ENCODE measurements at regions not wholly inside any gene's neighbourhood (a gene's known extent, or its start where the extent isn't known, plus 50 kb on each side); places are given as distances from the start of the nearest gene placed in this dataset.

DNA sequence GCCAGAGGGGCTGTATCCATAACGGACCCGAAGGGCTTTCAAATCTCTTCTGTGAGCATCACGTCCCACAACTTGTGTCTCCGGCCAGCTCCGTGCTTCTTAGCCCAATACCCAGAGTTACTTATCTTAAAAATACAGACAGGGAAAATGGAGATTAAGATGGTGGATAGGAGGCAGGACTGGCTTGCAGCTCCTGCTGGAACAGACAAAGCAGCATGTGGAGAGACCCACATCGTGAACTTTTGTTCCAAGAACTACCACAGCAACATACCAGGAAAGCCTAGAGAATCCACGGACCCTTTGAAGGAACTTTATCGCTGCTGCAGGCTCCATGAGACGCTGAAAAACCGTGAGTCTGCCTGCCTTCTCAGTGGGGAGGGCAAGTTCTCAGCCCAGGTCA is 113.7 kb downstream of the RNASET2 start:
- no peak for DNase-seq (ENCODE audit: low spot score)

GRCh38 chr6:166841216-166841615 is 115.1 kb downstream of the RNASET2 start:
- no peak for DNase-seq (ENCODE audit: low spot score)

- DNase-seq (ENCODE audit: low spot score) = no peak
Measured at GRCh38 chr6:166839569-166839968, 116.8 kb downstream of the RNASET2 start.

DNA sequence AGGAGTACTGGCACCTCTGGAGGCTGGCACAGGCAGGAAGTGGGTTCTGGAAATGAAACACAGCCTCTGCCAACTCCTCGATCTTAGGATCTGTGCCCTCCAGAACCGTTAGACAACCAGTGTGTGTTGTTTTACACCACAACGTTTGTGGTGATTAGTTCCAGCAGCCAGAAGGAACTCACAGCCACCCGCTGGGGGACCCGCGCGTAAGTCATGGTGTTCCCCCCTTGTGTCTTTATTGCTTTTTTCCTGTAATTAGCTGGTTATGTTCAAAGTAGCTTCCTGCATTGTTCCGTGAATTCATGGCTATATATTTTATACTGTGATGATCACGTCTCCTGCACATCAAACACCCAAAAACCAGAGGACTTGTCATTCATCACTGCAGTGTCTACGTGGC is 117.4 kb downstream of the RNASET2 start:
- DNase-seq (ENCODE audit: low spot score) = no peak

GRCh38 chr6:166836785-166837718 is 119.3 kb downstream of the RNASET2 start:
- no peak for DNase-seq (ENCODE audit: low spot score)

- DNase-seq (ENCODE audit: low spot score) = no peak
Measured at GRCh38 chr6:166834049-166834448, 122.3 kb downstream of the RNASET2 start.

GRCh38 chr6:166830891-166831363 is 125.4 kb downstream of the RNASET2 start:
- DNase-seq (ENCODE audit: low spot score) = no peak

DNA sequence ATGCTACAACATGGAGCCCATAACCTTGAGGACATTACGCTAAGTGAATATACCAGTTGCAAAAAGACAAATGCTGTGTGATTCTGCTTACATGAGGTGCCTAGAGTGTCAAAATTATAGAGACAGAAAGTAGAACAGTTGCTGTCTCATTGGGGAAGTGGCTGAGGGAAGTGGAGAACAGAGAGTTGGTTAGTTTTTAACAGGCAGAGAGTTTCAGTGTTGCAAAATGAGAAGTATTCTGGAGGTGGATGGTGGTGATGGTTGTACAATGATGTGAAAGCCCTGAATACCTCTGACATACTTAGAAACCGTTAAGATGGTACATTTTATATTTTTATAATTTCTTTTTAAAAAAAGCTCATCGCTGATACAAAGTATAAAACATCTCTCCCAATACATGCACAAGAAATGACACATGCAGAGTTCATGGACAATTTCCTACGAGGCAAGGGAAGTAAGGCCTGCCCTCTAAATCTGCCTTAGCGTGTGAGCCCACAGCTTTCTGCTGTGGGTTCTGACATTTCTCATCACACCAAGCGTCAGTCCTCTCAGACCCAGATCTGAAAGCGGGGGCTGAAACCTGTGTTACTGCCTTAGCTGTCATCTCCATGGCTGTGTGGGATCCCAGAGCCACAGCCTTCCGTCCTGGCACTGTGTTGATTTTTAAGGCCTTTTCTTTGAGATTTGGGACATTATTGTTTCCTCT is 126.0 kb downstream of the RNASET2 start:
- DNase-seq (ENCODE audit: low spot score) = no peak

GRCh38 chr6:166826264-166826663 is 130.1 kb downstream of the RNASET2 start:
- DNase-seq (ENCODE audit: low spot score) = no peak

DNA sequence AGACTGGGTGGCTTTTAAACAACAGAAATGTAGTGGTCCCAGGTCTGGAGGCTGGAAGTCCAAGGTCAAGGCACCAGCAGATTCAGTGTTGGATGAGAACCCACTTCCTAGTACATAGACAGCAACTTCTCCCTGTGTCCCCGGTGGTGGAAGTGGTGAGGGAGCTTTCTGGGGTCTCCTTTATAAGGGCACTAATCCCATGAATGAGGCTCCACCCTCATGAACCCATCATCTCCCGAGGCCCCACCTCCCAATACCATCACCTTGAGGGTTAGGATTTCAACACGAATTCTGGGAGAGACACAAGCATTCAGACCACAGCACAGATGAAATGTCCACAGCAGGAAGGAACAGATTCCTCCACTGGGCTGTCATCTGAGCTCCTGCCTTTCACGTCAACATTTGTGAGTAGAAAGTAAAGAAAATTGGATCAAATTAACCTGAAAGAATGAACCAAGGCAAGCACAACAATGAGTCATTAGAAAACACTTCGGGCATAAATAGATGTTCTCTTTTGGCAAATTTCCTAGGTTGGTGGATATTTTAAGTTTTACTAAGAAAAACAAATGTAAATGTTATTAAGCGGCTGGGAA is 130.7 kb downstream of the RNASET2 start:
- no peak for DNase-seq (ENCODE audit: low spot score)

DNA sequence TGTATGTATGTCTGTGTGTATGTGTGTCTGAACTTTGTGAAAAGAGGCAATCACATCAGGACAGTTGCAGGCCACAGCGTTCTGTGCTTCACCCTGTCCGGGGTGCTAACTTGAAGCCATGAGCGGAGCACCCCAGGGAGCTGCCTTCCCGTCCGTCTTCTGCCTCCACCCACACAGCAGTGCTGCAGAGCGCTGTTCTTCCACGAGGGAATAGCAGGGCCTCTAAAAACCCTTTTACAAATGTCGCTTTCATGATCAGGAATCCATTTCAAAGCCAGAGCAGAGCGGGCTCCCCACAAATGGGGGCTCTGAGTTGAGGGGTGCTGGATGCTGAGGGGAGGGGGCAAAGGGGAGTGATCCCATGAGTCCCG is 131.5 kb downstream of the RNASET2 start:
- DNase-seq (ENCODE audit: low spot score) = no peak

GRCh38 chr6:166824146-166824879 is 132.0 kb downstream of the RNASET2 start:
- no peak for DNase-seq (ENCODE audit: low spot score)

- DNase-seq (ENCODE audit: low spot score) = no peak
Measured at GRCh38 chr6:166822609-166823008, 133.7 kb downstream of the RNASET2 start.

- DNase-seq (ENCODE audit: low spot score) = no peak
Measured at GRCh38 chr6:166820483-166820882, 135.9 kb downstream of the RNASET2 start.

DNA sequence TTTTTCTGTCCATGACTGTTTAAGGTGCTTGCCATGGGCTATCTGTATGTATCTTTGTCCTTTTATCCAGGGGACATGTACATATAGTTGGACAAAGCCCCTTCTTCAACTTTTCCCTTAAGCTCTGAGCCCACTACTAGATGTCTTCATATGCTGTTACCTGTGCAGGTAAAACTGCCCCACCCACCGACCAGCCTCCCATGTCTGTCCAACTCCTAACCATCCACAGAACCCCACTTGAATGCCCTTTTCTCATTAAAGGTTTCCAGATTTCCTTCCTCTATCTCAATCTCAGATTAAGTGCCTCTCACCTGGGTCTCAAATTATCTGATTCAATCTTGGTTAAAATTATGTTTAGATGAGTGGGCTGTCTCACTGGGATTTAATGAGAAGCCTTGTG is 136.3 kb downstream of the RNASET2 start:
- DNase-seq (ENCODE audit: low spot score) = no peak

- no peak for DNase-seq (ENCODE audit: low spot score)
Measured at GRCh38 chr6:166815629-166816028, 140.7 kb downstream of the RNASET2 start.

DNA sequence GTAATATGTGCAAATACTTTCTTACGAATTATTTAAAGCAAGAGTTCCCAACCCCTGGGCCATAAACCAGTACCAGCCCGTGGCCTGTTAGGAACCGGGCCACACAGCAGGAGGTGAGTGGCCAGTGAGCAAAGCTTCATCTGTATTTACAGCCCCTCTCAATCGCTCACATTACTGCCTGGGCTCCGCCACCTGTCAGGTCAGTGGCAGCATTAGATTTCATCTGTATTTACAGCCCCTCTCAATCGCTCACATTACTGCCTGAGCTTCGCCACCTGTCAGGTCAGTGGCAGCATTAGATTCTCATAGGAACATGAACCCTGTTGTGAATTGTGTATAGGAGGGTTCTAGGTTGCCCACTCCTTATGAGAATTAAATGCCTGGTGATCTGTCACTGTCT is 142.0 kb downstream of the RNASET2 start:
- no peak for DNase-seq (ENCODE audit: low spot score)

DNA sequence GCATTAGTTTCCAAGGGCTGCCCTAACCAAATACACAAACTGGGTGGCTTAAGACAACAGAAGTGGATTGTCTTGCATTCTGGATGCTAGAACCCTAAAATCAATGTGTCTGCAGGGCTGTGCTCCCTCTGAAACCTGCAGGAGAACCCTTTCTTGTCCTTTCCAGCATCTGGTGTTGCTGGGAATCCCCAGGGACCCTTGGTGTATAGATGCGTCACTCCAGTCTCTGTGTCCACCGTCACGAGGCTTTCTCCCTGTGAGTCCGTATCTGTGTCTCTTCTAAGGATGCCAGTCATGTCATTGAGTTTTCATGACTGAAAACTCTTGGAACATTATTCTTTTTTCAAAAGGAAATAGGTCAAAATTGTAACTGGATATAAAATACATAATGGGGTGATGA is 142.9 kb downstream of the RNASET2 start:
- no peak for DNase-seq (ENCODE audit: low spot score)

DNA sequence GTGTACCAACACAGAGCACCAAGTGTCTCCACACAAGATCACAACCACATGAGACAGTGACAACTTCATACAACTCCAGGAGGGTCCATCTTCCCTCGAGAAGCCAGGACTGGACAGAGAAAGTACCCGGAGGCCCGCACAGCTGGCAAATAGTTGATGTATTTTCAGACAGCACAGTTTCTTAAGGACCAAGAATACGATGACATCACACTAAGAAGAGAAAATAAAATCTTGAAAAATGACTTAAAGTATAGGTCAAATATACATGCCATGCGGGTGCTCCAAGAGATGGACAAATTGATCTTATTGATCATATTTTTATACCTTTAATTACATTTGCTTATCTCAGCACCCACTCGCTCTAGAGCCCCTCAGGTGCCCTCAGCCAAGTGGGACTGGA is 145.5 kb downstream of the RNASET2 start:
- DNase-seq (ENCODE audit: low spot score) = no peak

- DNase-seq (ENCODE audit: low spot score) = no peak
Measured at GRCh38 chr6:166809721-166810120, 146.6 kb downstream of the RNASET2 start.

- no peak for DNase-seq (ENCODE audit: low spot score)
Measured at GRCh38 chr6:166806962-166807757, 149.2 kb downstream of the RNASET2 start.

Measured in GM03348 (cell line).